ENCODE measurements at regions not wholly inside any gene's neighbourhood (a gene's known extent, or its start where the extent isn't known, plus 50 kb on each side); places are given as distances from the start of the nearest gene placed in this dataset.

GRCh38 chr21:16789636-16790035 lies 723.2 kb upstream of the CXADR start:
- DNase-seq (ENCODE audit: low spot score), result no peak
- Histone ChIP-seq H3K4me1 (ENCODE audit: insufficient read depth, poor library complexity, severe bottlenecking) (no peaks in the 10 kb centered on the region), H3K9me3 (ENCODE audit: severe bottlenecking) (no peaks in the 10 kb centered on the region), H3K27me3 (ENCODE audit: insufficient read depth, poor library complexity, severe bottlenecking) (no peaks in the 10 kb centered on the region), H3K36me3 (ENCODE audit: low read depth) (no peaks in the 10 kb centered on the region), H3K4me3 (ENCODE audit: severe bottlenecking) (no peak overlapping the region), H3K27ac (ENCODE audit: poor library complexity, severe bottlenecking) (no peak overlapping the region)
- no peak for ATAC-seq (ENCODE audit: low read depth)
- TF ChIP-seq, protein P1, sequence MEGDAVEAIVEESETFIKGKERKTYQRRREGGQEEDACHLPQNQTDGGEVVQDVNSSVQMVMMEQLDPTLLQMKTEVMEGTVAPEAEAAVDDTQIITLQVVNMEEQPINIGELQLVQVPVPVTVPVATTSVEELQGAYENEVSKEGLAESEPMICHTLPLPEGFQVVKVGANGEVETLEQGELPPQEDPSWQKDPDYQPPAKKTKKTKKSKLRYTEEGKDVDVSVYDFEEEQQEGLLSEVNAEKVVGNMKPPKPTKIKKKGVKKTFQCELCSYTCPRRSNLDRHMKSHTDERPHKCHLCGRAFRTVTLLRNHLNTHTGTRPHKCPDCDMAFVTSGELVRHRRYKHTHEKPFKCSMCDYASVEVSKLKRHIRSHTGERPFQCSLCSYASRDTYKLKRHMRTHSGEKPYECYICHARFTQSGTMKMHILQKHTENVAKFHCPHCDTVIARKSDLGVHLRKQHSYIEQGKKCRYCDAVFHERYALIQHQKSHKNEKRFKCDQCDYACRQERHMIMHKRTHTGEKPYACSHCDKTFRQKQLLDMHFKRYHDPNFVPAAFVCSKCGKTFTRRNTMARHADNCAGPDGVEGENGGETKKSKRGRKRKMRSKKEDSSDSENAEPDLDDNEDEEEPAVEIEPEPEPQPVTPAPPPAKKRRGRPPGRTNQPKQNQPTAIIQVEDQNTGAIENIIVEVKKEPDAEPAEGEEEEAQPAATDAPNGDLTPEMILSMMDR (IDR thresholded peaks at IDR 0.05; ENCODE audit: poor library complexity, severe bottlenecking), result no peak

DNA sequence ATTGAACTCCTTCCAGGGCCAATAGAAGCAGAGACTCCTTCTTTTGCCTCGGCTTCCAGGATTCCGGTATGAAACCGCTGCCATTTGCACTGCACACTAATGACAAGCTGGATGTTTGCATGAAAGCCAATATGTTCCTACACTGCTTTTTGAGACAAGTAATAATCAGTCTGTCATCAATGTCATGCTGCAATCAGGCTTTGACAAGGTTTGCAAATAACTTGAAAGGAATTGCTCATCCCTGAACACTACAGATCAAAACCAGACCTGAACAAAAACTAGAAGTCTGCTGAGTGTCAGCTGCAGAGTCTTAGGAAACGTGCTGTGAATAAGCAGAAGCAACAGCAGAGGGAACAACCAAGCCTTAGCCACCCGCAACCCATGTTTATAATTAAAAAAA lies 720.7 kb upstream of the CXADR start:
- Histone ChIP-seq H3K27me3 (ENCODE audit: insufficient read depth, poor library complexity, severe bottlenecking) (no peaks in the 10 kb centered on the region), H3K4me3 (ENCODE audit: severe bottlenecking) (no peak overlapping the region), H3K4me1 (ENCODE audit: insufficient read depth, poor library complexity, severe bottlenecking) (no peaks in the 10 kb centered on the region), H3K36me3 (ENCODE audit: low read depth) (no peaks in the 10 kb centered on the region), H3K27ac (ENCODE audit: poor library complexity, severe bottlenecking) (no peak overlapping the region), H3K9me3 (ENCODE audit: severe bottlenecking) (no peaks in the 10 kb centered on the region)
- no peak for DNase-seq (ENCODE audit: low spot score)
- ATAC-seq (ENCODE audit: low read depth), result no peak
- TF ChIP-seq, protein P1 (IDR thresholded peaks at IDR 0.05; ENCODE audit: poor library complexity, severe bottlenecking), result no peak

DNA sequence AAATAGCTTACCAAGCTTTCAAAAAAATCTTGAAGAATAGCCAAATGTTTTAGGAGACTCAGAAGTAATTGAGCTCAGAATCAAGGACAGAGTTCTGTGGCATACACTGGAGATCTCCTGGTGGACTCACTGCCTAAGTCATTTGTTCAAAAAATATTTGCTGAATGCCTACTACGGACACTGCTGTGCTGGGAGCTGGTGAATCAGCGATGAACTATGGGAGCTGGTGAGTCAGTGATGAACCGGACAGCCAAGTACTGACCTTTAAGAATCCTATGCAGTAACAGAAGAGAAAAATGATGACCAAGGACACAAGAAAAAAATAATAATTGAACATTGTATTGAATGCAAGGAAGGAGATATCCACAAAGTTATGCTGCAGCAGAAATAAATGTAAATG lies 717.9 kb upstream of the CXADR start:
- Histone ChIP-seq H3K4me3 (ENCODE audit: severe bottlenecking) (no peak overlapping the region), H3K4me1 (ENCODE audit: insufficient read depth, poor library complexity, severe bottlenecking) (no peaks in the 10 kb centered on the region), H3K27me3 (ENCODE audit: insufficient read depth, poor library complexity, severe bottlenecking) (no peaks in the 10 kb centered on the region), H3K9me3 (ENCODE audit: severe bottlenecking) (no peaks in the 10 kb centered on the region), H3K36me3 (ENCODE audit: low read depth) (no peaks in the 10 kb centered on the region), H3K27ac (ENCODE audit: poor library complexity, severe bottlenecking) (no peak overlapping the region)
- ATAC-seq (ENCODE audit: low read depth) (peak; percentile 97), DNase-seq (ENCODE audit: low spot score) (no peak)
- TF ChIP-seq, protein P1 (IDR thresholded peaks at IDR 0.05; ENCODE audit: poor library complexity, severe bottlenecking), result no peak

DNA sequence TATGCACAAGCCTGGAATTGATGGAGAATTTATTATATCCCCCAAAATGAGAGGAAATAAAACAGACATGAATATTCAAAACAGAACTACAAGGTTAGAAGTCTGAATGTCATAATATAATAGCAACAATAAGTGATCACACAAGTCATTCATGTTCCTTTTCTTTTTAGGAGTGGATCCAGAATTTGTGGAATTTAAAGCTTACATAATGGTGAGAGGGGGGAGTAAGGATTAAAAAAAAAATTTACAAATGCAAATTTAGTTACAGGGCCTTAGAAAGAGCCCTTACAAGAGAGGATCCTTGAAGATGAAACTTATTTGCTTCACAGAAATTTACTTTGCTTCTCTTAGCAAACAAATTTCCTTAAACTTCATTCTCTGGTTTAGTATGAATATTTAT lies 716.1 kb upstream of the CXADR start:
- Histone ChIP-seq H3K27ac (ENCODE audit: poor library complexity, severe bottlenecking) (no peak overlapping the region), H3K9me3 (ENCODE audit: severe bottlenecking) (no peaks in the 10 kb centered on the region), H3K36me3 (ENCODE audit: low read depth) (no peaks in the 10 kb centered on the region), H3K27me3 (ENCODE audit: insufficient read depth, poor library complexity, severe bottlenecking) (no peaks in the 10 kb centered on the region), H3K4me1 (ENCODE audit: insufficient read depth, poor library complexity, severe bottlenecking) (no peaks in the 10 kb centered on the region), H3K4me3 (ENCODE audit: severe bottlenecking) (no peak overlapping the region)
- TF ChIP-seq, protein P1 (IDR thresholded peaks at IDR 0.05; ENCODE audit: poor library complexity, severe bottlenecking), result no peak
- DNase-seq (ENCODE audit: low spot score) (no peak), ATAC-seq (ENCODE audit: low read depth) (no peak)

GRCh38 chr21:16797540-16797939 lies 715.3 kb upstream of the CXADR start:
- Histone ChIP-seq H3K4me3 (ENCODE audit: severe bottlenecking) (no peak overlapping the region), H3K27me3 (ENCODE audit: insufficient read depth, poor library complexity, severe bottlenecking) (no peaks in the 10 kb centered on the region), H3K27ac (ENCODE audit: poor library complexity, severe bottlenecking) (no peak overlapping the region), H3K9me3 (ENCODE audit: severe bottlenecking) (no peaks in the 10 kb centered on the region), H3K4me1 (ENCODE audit: insufficient read depth, poor library complexity, severe bottlenecking) (no peaks in the 10 kb centered on the region), H3K36me3 (ENCODE audit: low read depth) (no peaks in the 10 kb centered on the region)
- DNase-seq (ENCODE audit: low spot score) (no peak), ATAC-seq (ENCODE audit: low read depth) (no peak)
- TF ChIP-seq, protein P1 (IDR thresholded peaks at IDR 0.05; ENCODE audit: poor library complexity, severe bottlenecking), result no peak

All from RWPE2 (cell line).